LHCN-M2 (cell line): ENCODE measurements at regions not wholly inside any gene's neighbourhood (a gene's known extent, or its start where the extent isn't known, plus 50 kb on each side); places are given as distances from the start of the nearest gene placed in this dataset.

ENCODE experiments used
- DNase-seq: peaks from one replicate; pipeline ENCODE4 v3.0.0-alpha.2; 2012; ENCODE audit warnings: low read depth

DNA sequence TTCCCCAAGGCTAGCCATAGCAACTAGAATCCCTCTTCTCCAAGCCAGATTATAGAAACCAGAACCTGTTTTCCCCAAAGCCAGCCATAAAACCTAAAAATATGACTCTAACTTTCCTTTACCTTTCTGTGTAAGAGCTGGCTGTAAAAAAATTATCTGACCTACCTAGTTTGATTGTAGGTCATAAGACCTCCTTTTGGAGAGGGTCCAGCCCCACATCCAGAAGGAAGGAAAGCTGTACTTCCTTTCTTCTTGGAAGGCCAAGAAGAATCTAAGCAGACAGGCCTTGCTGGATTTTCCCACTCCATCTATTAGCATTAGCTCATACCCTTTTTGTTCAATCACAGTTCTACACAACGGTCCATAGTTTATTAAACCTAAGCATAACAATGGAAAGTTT is 1006.3 kb downstream of the SORCS3 start:
- DNase-seq: no peak

DNA sequence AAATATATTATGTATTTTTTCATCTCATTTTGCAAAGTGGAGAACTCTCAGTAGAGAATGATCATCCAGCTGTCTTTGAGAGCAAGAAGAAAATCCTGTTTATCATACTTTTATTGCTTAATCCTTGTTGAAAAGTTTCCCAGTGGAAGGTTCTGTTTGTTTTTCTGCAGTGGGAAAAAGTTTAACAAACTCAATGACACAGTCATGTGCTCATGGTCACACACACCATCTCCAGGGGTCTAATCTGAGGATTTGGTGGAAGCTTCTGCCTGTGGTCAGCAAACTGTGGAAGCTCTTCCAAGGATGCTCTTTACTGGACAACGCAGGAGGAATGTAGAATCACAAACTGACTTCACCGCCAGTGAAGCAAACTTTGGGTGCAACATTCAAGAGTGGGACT is 1003.9 kb downstream of the SORCS3 start:
- no peak for DNase-seq

DNA sequence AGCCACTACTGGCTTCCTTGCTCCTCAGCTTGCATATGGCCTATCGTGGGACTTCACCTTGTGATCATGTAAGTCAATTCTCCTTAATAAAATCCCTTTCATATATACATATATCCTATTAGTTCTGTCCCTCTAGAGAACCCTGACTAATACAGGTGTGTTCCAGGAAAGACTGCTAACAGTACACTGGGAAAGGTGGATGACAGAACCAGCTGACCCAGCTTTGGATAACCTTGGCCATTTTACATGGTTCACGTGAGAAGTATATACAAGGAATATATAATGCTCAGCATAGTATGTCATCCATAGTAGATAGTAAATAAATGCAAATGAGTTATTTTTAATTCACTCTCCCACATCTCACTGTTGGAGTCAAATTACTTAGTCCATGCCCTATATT is 1003.5 kb downstream of the SORCS3 start:
- DNase-seq: no peak

DNA sequence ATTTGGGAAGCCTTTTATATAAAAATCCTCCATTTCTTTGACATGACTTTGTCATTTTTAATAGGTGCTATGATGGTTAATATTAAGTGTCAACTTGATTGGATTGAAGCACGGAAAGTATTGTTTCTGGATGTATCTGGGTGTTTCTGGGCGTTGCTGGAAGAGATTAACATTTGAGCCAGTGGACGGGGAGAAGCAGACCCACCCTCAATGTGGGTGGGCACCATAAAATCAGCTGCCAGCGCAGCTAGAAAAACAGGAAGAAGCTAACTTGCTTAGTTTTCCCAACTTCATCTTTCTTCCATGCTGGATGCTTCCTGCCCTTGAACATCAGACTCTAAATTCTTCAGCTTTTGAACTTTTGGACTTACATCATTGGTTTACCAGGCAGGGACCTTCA is 1003.0 kb downstream of the SORCS3 start:
- DNase-seq: no peak

DNA sequence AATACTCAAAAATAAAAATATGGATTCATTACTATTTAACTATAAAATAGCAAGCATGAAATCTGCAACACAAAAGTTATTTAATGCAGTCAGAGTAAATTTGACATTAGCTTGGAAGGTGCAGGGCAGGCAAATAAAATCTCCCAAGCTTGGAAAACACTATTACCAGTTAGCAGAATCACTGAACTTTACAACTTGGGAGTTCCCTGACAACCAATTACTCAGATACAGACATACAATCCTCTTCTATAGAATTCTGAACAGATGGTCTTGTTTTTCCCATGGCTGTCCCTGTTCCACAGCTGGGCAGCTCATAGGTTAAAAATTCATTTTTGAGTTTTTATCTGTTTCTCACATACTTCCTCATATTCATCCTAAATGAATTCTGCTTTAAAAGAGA is 1002.6 kb downstream of the SORCS3 start:
- no peak for DNase-seq

DNA sequence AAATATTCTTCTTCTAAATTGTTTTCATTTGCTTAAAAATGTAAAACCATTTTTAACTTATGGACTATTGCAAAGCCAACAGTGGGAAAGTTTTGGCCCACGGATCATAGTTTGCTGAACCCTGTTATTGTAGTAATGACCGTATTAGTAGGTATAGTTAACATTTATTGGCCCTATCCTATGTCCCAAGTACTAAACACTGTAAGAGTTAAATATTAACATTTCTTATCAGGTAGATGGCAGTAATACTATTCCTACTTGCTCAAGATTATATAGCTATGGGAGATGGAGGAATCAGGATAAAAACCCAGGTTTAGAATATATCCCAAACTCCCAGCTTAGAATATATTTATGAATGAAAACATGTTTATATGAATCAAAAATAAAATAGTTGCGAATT is 993.2 kb downstream of the SORCS3 start:
- DNase-seq: no peak

DNA sequence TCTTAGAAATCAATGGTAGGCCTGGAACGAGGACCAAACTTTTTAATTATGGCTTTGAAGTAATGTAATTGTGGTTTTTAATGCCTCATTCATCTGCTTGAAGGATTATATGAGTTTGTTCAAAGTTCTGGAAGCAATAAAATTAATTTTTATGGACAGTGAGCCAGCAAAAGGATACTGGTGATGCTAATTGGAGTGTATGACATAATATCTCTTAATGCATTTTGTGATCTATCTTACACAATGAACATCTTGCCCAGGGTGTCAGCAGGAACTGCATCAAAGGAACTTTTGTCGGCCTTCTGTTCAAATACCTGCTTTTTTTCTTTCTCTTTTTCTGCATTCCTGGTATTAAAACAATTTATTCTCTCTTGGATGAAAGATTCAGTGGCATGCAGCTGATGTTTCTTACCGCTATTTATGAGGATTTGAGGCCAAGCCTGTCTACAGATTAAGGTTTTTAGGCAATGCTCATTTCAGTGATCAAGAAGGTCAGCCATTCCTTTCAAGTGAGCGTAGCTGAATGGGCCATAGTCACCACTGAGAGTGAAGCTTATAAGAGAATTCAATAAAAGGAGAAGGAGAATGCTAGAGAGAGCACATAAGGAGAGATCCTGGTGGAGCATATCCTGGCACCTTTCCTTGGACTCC is 974.8 kb downstream of the SORCS3 start:
- DNase-seq: no peak

DNA sequence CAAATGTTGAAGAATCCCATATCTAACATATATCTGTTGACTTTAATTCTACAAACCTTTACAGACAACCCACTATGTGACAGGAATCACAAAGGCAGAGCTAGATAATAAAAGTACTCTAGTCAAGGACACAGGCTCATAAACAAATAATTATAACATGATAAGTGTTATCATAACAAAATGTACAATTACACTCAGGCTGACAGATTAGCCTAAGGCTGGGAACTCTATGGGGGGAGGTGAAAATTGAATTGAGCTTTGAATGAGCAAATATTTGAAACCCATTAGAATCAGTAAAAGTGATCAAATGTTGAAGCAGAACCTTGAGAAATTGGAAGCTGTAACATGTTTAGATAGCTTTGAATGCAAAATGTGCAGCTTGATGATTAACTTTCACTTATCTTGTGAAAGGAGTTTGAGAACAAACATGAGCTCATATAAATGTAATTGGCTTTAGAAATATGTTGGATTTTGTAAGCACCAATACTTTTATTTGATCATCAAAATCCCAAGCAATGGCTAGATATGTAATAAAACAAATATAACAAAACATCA is 970.2 kb downstream of the SORCS3 start:
- no peak for DNase-seq

DNA sequence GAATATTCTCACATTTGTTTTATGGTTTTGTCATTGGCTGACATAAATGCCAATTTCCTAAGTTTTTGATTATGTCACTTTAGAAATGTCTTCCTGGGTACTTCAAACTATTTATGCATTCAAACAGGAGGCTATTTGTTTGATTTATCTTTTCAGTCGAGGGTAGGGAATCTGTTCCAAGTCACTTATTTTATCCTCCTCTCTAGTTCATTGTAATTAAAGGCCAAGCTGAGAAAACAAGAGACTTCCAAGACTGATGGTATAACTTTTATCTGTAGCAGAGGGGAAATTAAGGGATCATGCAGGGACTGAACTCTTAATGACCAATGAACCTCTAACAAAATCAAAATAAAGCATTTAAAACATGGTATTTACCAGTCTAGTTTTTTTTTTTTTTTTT is 968.4 kb downstream of the SORCS3 start:
- no peak for DNase-seq

DNA sequence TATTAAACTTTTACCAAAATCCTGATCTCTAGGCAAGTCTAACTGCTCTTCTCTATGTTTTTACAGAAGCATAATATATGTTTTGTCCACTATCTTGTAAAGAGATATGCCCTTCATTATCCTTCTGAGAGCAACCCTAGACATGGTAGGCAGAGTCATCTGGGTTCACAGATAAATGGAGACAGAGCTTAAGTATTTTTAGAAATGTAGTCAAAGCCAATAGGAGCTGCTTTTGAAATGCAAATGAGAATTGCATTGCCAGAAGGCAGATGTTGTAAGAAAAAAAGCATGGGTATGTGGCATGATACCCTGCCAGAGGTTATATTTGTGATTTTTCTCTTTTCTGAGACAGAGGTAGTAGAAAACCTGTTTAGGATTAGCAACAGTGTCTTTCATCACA is 964.8 kb downstream of the SORCS3 start:
- DNase-seq: no peak

DNA sequence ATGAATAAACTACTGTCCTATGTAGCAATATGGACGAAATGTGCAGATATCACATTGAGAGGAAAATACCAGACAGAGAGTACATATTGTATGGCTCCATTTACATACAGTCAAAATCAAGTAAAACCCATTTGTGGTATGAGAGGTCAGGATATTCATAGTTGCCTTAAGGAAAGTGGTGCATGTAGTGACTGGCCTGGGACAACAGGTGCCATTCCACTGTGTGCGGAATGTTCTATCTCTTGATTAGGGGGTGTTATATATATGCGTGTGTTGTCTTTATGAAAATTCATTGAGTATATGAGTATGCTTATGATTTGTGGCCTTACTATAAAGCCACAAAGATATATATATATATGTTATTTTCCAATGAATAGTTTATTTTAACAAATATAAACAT is 964.0 kb downstream of the SORCS3 start:
- DNase-seq: no peak

DNA sequence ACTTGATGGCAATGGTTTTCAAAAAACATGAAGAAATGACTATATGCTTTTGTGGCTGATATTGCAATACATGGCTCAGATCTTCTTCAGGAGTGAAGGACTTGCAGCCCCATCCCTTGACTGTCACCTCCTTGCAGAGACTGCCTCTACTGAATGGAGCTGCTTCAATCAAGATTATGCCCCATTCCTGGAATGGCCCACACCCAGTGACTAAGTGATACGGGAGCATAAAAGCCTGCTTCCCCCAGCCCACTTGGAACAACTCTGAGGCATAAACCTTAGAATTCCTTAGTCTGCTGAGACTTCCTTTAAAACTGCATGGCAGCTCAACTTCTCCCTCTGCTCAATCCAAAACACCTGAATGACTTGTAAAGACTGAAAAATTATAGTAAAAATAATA is 957.1 kb downstream of the SORCS3 start:
- DNase-seq: no peak

DNA sequence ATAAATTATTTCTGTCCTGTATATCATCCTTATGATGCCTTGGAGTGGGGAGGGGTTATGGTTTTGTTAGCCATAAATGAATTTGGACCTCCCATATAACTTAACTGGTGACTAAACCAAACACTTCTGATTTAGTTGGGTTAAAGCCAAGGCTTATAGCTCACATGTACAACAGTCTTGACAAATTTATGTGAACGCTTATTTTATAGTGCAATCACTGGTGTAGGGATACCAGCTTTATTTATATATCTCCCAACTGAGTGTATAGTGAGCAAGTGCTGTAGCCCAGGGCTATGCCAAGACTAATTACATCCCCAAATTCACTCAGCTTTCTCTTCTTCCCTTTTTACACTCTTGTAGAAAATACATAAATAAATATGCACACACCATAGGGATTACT is 956.2 kb downstream of the SORCS3 start:
- no peak for DNase-seq

DNA sequence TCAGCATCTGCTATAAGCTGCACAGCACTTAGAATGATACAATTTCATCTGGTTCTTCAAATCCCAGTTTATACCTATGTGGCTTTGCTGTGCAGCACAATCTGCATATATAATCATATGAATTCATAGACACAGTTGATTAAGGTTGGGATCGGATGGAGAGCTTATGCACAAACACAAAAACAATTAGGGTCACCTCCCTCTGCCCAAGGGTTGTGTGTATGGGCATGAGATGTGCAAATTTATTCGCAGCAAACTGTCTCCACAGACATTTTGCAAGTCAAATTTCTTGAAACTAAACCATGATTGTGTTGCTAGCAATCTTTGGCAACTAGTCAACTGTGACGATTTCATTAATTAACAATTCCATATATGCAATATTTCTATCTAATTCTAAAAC is 955.7 kb downstream of the SORCS3 start:
- no peak for DNase-seq

DNA sequence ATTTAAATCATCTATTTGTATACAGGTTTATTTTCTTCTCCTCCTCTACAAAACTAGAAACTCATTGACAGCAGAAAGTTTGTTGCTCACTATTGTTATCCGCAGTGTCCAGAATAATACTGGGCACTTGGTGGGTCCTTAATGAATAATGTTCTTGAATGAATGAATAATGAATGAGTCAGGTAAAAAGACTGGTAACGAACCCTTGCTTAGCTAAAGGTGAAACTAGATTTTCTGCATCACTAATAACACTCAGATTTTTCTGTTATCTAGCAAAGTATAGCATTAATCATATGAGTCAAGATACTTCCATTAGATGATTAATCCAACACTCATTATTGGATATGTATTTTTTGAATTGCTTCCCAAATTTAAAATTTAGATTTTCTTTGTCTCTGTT is 953.2 kb downstream of the SORCS3 start:
- no peak for DNase-seq

DNA sequence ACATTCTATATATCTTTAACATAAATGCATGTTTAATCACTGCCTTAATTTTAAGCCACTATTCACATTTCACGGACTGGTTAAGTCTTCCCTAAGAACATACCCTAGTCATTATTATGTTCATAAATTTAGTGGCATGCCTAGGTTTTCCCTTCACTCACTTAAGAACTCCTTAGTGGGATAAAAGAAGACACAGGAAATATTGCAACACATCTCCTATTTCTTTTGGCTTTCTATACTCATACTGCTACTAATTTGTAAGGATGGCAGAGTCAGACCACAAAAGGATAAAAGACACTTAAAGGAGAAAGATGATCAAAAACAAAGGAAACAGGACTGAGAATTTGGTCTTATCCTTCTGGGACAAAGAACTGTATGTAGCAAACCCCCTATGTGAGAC is 951.4 kb downstream of the SORCS3 start:
- no peak for DNase-seq

DNA sequence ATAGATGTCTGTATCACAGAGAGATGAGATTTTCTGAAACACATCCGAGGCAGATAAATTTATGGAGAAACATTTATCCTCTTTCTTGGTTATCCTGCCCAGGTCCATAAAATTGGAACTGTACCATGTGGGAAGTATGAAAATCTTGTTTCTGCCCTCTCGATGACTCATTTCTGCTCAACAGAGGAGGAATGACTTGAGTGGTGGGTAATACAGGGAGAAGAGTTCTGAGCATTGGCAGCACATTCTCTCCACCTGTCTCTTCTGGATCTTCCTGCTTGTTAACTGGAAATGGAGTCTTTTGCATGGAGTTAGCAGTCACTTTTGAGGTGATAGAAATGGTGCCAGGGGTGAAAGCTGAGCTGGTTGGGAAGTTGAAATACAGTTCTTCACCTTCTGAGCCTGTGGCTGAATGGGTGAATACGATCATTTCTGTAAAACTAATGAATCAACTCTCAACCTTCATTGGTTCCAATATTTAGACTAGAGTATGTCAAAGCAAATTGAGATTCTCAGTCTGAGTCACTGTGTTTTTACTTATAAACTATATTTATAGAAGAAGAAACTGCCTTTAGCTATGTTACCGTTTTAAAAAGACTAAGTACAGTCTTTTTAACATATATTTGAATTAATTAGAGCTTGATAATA is 945.5 kb downstream of the SORCS3 start:
- DNase-seq: no peak

DNA sequence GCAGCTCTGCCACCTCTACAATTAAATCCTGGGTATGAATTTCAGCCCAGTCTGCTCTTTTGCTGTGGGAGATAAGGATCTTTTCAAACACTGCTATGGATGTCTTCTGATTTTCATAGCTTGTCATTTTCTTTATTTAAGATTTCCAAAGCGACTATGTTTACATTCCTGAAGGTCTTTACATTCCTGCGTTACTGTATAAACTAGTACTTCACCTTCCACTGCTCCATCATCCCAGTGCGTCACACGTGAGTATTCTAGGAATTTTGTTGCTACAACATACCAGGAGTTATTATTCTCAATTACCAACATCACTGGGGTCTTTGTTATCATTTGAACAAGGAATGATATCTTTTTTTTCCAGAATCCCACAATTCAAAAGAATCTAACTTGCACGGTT is 944.7 kb downstream of the SORCS3 start:
- DNase-seq: no peak

DNA sequence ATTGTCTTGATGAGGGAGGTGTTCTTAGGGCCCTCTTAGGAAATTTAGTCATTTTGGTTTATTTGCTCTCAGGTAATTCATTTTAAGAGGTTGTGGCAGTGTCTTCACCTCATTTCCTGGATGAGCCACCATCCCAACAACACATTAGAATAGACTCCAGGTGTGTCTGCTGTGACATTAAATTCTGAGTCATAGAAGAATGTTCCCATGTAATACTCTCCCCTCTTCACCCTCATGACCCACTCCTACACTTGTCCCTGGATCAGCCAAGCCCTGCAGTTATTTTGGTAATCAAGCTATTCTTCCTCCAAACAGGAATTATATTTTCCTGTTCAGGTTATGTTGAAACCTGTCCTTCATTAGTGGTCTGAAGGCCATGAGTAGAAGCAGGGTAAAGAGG is 944.1 kb downstream of the SORCS3 start:
- DNase-seq: no peak

DNA sequence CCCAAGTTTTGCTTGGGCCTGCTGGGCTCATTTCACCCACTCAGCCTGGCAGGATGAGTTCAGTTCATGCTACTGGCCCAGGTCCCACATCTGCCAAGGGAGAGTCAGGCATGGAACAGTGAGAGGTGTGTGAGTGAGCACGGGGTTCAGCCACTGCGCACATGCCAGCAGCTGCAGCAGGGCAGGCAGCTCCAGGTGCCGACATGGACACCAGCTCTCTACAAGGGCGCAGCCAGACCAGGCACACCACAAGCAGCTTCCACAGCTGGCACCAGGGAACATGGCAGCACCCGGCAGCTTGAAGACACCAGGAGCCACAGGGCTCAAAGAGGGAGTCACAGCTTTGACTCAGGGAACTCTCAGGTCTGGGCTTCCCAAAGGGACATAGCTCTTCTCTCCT is 938.0 kb downstream of the SORCS3 start:
- DNase-seq: no peak

DNA sequence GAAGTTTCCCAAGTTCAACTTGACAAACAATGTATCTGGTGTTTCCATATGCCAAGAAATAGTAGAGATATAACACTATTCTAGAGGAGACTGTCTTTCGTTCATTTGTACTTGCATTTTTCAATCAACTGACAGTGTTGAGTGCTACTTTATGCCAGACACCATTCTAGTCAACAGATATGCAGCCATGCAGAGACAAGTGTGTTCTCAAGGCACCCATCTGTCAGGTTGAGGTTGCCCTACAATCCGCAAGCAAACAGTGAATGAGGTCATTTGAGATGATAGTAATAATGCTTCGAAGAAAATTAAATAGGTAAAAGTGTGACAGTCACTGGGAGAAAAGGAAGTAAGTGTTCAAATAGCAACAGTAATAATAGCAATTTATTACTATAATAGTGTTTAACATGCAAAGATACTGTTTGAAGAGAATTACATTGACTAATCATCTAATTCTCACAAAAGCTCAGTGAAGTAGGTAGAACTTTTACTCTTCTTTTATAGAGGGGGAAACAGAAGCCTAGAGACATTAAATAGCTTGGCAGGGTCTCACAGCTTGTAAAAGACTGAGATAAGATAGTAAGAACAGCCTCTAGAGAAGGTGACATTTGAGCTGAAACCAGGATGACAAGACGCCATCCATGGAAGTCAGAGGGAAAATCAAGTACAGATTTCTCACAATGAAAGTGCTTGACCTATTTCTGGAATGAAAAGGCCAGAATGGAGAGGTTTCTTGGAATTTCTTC is 936.9 kb downstream of the SORCS3 start:
- no peak for DNase-seq

DNA sequence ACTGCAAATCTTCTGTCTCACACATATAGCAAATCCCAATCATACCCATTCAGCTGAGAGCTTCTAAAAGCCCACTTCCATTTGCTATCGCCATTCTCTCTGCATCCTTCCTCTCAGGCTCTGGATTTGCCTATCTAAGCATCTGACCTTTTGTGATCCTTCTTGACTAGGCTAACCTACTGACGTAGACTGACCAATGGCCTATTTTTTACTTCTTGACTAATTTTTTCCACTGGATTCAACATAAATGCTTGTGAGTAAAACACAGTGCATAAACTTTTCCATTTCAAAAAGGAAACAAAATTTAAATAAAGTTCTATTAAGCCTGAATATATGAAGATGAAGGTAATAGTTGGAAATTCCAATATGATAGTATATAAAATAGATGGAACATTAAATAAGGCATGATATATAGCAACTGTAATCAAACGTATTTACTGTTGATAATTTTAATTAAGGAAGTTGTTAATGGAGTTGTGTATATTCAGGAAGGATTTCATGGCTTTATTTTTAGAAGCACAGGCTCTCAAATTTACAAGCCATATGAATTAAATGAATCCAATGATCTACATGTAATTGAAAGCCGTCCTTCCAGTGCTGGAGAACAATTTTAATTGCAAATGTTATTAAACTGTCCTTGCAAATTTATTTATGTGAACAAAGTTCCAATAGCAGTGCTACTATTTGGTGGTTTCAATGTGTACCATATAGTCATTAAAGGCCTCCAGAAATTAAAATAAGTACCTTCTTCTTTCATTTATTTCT is 918.4 kb downstream of the SORCS3 start:
- DNase-seq: no peak
